Chondrocyte (in vitro differentiated cells): ENCODE measurements at regions not wholly inside any gene's neighbourhood (a gene's known extent, or its start where the extent isn't known, plus 50 kb on each side); places are given as distances from the start of the nearest gene placed in this dataset.

Experiments used
- DNase-seq: peaks from one replicate; pipeline ENCODE4 v3.0.0; 2021; ENCODE audit warnings: mixed read lengths, low spot score
- H3K27ac Mint-ChIP-seq: one replicate; pipeline ENCODE4 v1.8.0; 2021; ENCODE audit warnings: mild to moderate bottlenecking, moderate library complexity, mixed read lengths; ENCODE audit not compliant: unreplicated experiment
- H3K27me3 Mint-ChIP-seq: 2 replicates; pipeline ENCODE4 v1.8.0; 2021; ENCODE audit warnings: low read depth, mixed read lengths
- H3K36me3 Mint-ChIP-seq: 2 replicates; pipeline ENCODE4 v1.8.0; 2021; ENCODE audit warnings: low read depth, mixed read lengths
- H3K4me1 Mint-ChIP-seq: 2 replicates; pipeline ENCODE4 v1.8.0; 2021; ENCODE audit warnings: low read depth, mild to moderate bottlenecking, mixed read lengths
- H3K4me3 Mint-ChIP-seq: one replicate; pipeline ENCODE4 v1.8.0; 2021; ENCODE audit warnings: mild to moderate bottlenecking, moderate library complexity, mixed read lengths; ENCODE audit not compliant: unreplicated experiment
- H3K9me3 Mint-ChIP-seq: 2 replicates; pipeline ENCODE4 v1.8.0; 2021; ENCODE audit warnings: low read depth, mixed read lengths
- TF ChIP-seq, protein P1 (sequence below): fragments of 200-600 bp; sonication (generic); IDR thresholded peaks from 2 replicates; pipeline ENCODE4 v1.5.0; 2021; ENCODE audit warnings: antibody characterized with exemption, mild to moderate bottlenecking, moderate library complexity

DNA sequence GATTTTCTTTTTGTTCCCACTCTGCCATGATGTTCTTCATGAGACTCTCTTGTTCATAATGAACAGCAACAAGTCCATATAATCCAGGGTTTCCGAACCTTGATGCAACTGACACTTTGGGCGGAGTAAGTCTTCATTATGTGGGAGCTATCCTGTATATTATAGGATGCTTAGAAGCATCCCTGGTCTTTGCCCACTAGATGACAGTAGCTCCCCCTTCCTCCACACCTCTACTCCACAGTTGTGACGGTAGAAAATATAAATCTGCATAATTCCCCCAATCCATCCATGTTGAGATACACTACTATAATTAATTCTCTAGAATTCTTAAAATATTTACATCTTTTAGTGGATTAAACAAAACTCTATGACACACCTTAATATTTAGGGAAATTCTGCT is 482.2 kb upstream of the CELF4 start:
- H3K4me1 Mint-ChIP-seq, result no peaks in the 10 kb centered on the region
- no peak overlapping the region for H3K4me3 Mint-ChIP-seq
- no peak overlapping the region for H3K27ac Mint-ChIP-seq
- no peaks in the 10 kb centered on the region for H3K36me3 Mint-ChIP-seq
- DNase-seq, result no peak
- H3K27me3 Mint-ChIP-seq, result no peaks in the 10 kb centered on the region
- no peaks in the 10 kb centered on the region for H3K9me3 Mint-ChIP-seq
- TF ChIP-seq, protein P1, sequence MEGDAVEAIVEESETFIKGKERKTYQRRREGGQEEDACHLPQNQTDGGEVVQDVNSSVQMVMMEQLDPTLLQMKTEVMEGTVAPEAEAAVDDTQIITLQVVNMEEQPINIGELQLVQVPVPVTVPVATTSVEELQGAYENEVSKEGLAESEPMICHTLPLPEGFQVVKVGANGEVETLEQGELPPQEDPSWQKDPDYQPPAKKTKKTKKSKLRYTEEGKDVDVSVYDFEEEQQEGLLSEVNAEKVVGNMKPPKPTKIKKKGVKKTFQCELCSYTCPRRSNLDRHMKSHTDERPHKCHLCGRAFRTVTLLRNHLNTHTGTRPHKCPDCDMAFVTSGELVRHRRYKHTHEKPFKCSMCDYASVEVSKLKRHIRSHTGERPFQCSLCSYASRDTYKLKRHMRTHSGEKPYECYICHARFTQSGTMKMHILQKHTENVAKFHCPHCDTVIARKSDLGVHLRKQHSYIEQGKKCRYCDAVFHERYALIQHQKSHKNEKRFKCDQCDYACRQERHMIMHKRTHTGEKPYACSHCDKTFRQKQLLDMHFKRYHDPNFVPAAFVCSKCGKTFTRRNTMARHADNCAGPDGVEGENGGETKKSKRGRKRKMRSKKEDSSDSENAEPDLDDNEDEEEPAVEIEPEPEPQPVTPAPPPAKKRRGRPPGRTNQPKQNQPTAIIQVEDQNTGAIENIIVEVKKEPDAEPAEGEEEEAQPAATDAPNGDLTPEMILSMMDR, result no peak

DNA sequence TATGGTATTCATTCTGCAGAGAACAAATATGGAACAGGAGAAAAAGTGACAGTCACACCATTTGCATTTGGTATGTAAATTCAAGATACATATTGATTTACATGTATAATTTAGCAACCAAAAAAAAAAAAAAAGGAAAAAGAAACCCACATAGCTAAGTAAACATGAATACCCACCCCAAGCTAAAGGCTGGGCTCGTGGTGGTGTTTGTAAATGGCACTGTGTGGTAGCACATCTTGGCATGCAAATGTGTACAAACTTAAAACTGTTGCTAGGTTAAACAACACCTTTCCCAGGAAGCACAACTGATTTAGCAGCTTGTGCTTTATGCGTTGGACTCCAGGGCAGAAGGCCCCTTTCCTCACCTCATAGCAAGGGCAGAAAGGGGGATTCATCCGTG is 481.1 kb upstream of the CELF4 start:
- Mint-ChIP-seq H3K4me1 (peaks cover 4% of the 10 kb centered on the region), H3K9me3 (no peaks in the 10 kb centered on the region), H3K27ac (no peak overlapping the region), H3K27me3 (no peaks in the 10 kb centered on the region), H3K4me3 (no peak overlapping the region), H3K36me3 (no peaks in the 10 kb centered on the region)
- TF ChIP-seq, protein P1, result no peak
- no peak for DNase-seq

DNA sequence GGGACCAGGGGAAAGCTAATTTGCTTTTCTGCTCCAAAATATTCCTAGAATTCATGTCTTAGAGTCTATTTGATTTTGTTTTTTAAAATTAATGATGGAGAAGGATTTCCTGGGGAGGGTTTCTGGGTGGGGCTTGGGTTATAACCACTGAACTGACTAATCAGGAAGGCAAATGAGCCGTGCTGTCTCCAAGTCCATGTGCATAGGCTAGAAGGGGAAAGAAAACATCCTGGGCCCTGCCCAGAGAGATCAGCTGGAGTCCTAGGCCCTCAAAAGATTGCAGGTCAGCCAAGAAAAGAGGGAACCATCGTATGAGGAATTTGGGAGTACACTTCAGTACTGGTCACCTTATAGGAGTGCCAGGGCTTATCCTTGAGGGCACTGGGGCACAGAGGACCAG is 480.2 kb upstream of the CELF4 start:
- TF ChIP-seq, protein P1, result no peak
- Mint-ChIP-seq H3K9me3 (no peaks in the 10 kb centered on the region), H3K27me3 (no peaks in the 10 kb centered on the region), H3K27ac (no peak overlapping the region), H3K4me1 (peaks cover 4% of the 10 kb centered on the region), H3K4me3 (no peak overlapping the region), H3K36me3 (no peaks in the 10 kb centered on the region)
- DNase-seq, result no peak

DNA sequence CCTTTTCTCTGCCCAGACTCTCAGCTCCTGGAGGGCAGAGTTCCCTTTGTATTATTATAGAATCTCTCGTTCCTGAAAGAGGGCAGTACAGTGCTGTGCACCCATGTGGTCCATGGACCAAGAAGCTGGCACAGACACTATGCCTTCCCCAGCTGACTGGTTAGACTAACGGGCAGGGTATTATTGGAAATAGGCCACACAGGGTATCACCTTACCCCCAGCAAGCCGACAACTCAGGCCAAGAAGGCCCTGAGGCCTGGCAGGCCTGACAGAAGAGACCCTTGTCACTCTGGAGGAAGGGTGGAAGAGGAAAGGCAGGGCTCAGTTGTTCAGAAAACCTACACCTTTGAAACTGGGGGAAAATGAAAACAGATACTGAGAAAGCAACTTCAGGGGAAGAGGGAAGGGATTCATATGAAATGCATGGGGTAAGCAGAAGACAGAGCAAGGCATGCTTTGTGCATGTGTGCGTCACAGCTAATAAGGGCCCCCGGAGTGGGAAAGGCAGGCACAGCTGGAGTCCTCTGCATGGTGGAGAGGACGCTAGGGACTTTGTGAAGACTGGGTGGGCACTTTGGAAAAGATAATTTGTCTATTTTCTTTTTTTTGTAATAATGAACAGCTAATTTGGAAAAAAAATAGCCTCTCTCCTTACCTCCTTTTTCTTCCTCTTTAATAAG is 476.8 kb upstream of the CELF4 start:
- peaks cover 3% of the 10 kb centered on the region for H3K27me3 Mint-ChIP-seq
- peaks cover 4% of the 10 kb centered on the region for H3K4me1 Mint-ChIP-seq
- TF ChIP-seq, protein P1, result no peak
- DNase-seq, result no peak
- H3K4me3 Mint-ChIP-seq, result no peak overlapping the region
- H3K36me3 Mint-ChIP-seq, result no peaks in the 10 kb centered on the region
- no peak overlapping the region for H3K27ac Mint-ChIP-seq
- H3K9me3 Mint-ChIP-seq, result no peaks in the 10 kb centered on the region

DNA sequence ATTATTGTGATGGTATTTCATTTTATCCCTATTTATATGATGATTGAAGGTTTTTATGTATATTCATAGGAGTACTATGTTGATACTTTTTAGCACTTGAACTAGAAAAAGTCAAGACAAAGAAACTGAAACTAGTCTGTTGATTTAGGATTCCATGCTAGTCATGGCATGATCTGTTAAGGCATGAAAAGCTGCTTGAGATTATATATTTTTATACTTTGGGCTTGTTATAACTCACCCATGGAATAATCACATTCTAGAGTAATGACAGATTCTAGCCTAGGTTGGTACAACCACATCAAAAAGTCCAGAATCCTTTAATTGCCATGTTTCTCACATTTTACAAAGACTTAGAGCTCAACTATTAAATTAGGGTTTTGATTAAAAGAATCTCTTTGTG is 472.6 kb upstream of the CELF4 start:
- peaks cover 4% of the 10 kb centered on the region for H3K4me1 Mint-ChIP-seq
- no peak overlapping the region for H3K4me3 Mint-ChIP-seq

More for the DNA sequence above, 472.6 kb upstream of the CELF4 start:
- TF ChIP-seq, protein P1, result no peak
- no peak overlapping the region for H3K27ac Mint-ChIP-seq
- no peaks in the 10 kb centered on the region for H3K9me3 Mint-ChIP-seq
- H3K36me3 Mint-ChIP-seq, result no peaks in the 10 kb centered on the region
- DNase-seq, result no peak
- H3K27me3 Mint-ChIP-seq, result peaks cover 3% of the 10 kb centered on the region
